ENCODE measurements at regions not wholly inside any gene's neighbourhood (a gene's known extent, or its start where the extent isn't known, plus 50 kb on each side); places are given as distances from the start of the nearest gene placed in this dataset.

GRCh38 chr18:56268952-56269351, 369.4 kb downstream of the TXNL1 start:
- H3K9me3 ChIP-seq: no peaks in the 10 kb centered on the region
- intact Hi-C loops (cut with DNase I): no loop called here
- WGBS, 2 donors: 54 to 64% methylated on average over 1 of the region's 1 CpG
- DNase-seq: no peak
- no peak overlapping the region for H3K4me3 ChIP-seq
- no peaks in the 10 kb centered on the region for H3K4me1 ChIP-seq
- H3K36me3 ChIP-seq: no peaks in the 10 kb centered on the region
- no peaks in the 10 kb centered on the region for H3K27me3 ChIP-seq
- H3K27ac ChIP-seq: no peak overlapping the region
- no peak for TF ChIP-seq CTCF (IDR thresholded peaks at IDR 0.05)
- no peak for TF ChIP-seq POLR2A (IDR thresholded peaks at IDR 0.05)

- no peak for DNase-seq
- WGBS, 2 donors: 79 to 84% methylated on average over 4 to 6 of the region's 7 CpGs
- no peaks in the 10 kb centered on the region for H3K36me3 ChIP-seq
- no peak overlapping the region for H3K27ac ChIP-seq
- no peaks in the 10 kb centered on the region for H3K4me1 ChIP-seq
- no peaks in the 10 kb centered on the region for H3K9me3 ChIP-seq
- H3K4me3 ChIP-seq: no peak overlapping the region
- TF ChIP-seq POLR2A (IDR thresholded peaks at IDR 0.05): no peak
- no peak for TF ChIP-seq CTCF (IDR thresholded peaks at IDR 0.05)
- intact Hi-C loops (cut with DNase I): no loop called here
- H3K27me3 ChIP-seq: no peaks in the 10 kb centered on the region
Observed at GRCh38 chr18:56267334-56267733, 371.1 kb downstream of the TXNL1 start.

- no peak for DNase-seq
- Histone ChIP-seq H3K4me3 (no peak overlapping the region), H3K9me3 (no peaks in the 10 kb centered on the region), H3K4me1 (peaks cover 0 to 14% (median 0%) of the 10 kb centered on the region in 3 donors), H3K27ac (no peak overlapping the region), H3K27me3 (no peaks in the 10 kb centered on the region), H3K36me3 (no peaks in the 10 kb centered on the region)
- no peak for TF ChIP-seq CTCF (IDR thresholded peaks at IDR 0.05)
- TF ChIP-seq POLR2A (IDR thresholded peaks at IDR 0.05): no peak
- intact Hi-C loops (cut with DNase I): no loop called here
- WGBS, 2 donors: 84 to 90% methylated on average over 3 of the region's 3 CpGs
Observed at GRCh38 chr18:56258178-56258577, 380.2 kb downstream of the TXNL1 start.

- Histone ChIP-seq H3K4me3 (no peak overlapping the region), H3K9me3 (no peaks in the 10 kb centered on the region), H3K27me3 (no peaks in the 10 kb centered on the region), H3K4me1 (peaks cover 0 to 14% (median 0%) of the 10 kb centered on the region in 3 donors), H3K36me3 (no peaks in the 10 kb centered on the region), H3K27ac (peak overlapping the region in 3 of 4 donors; percentile 30 to 80 (median 48))
- TF ChIP-seq CTCF (IDR thresholded peaks at IDR 0.05) (peak in 2 of 6 experiments; percentile 6 to 22), POLR2A (IDR thresholded peaks at IDR 0.05) (no peak)
- WGBS, 2 donors: 49 to 54% methylated on average over 4 of the region's 4 CpGs
- DNase-seq: no peak
- intact Hi-C loops (cut with DNase I): no loop called here
Observed at GRCh38 chr18:56257205-56257604, 381.2 kb downstream of the TXNL1 start.

- TF ChIP-seq POLR2A (IDR thresholded peaks at IDR 0.05): no peak
- TF ChIP-seq CTCF (IDR thresholded peaks at IDR 0.05): no peak
- H3K27me3 ChIP-seq: no peaks in the 10 kb centered on the region
- H3K36me3 ChIP-seq: no peaks in the 10 kb centered on the region
- intact Hi-C loops (cut with DNase I): no loop called here
- DNase-seq: no peak
- 58 to 62% methylated on average over 4 to 6 of the region's 6 CpGs for WGBS, 2 donors
- H3K27ac ChIP-seq: peak overlapping the region in 3 of 4 donors; percentile 48 to 80 (median 55)
- H3K9me3 ChIP-seq: no peaks in the 10 kb centered on the region
- H3K4me3 ChIP-seq: no peak overlapping the region
- peaks cover 0 to 14% (median 0%) of the 10 kb centered on the region in 3 donors for H3K4me1 ChIP-seq
Observed at GRCh38 chr18:56256659-56257058, 381.7 kb downstream of the TXNL1 start.
